IPS DF 4.7 (cell line): ENCODE measurements at regions not wholly inside any gene's neighbourhood (a gene's known extent, or its start where the extent isn't known, plus 50 kb on each side); places are given as distances from the start of the nearest gene placed in this dataset.

Source experiments
- DNase-seq: peaks from one replicate; pipeline ENCODE4 v3.0.0-alpha.2; 2013; ENCODE audit warnings: low spot score; ENCODE audit errors: extremely low read depth

DNA sequence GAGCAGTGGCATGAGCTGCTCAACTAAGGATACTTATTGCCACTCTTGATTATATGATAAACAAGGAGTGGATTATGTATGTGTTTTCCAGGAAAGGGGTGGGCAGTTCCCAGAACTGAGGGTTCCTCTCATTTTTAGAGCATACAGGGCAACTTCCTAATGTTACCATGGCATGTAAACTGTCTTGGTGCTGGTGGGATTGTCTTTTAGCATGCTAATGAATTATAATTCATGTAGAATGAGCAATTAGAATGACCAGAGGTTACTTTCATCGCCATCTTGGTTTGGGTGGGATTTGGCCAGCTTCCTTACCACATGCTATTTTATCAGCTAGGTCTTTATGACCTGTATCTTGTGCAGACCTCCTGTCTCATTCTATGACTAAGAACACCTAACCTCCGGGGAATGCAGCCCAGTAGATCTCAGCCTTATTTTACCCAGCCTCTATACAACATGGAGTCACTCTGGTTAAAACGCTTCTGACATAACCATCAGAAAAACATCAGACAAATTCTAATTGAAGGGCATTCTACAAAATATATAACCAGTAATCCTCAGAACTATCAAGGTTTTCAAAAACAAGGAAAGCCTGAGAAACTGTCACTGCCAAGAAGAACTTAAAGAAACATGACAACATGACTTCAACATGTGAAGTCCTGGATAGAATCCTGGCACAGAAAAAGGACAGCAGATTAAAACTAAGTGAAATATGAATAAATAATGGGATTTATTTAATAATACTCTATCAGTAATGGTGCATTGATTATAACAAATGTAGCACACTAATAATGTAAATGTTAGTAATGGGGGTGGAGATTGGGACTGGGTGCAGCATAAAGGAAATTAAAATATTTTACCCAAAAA is 365.0 kb downstream of the SEMA3D start:
- no peak for DNase-seq

GRCh38 chr7:84820481-84820880 is 366.4 kb downstream of the SEMA3D start:
- DNase-seq = no peak

GRCh38 chr7:84817016-84817415 is 369.8 kb downstream of the SEMA3D start:
- no peak for DNase-seq

- DNase-seq = no peak
These were observed 373.5 kb downstream of the SEMA3D start for GRCh38 chr7:84813376-84813775.

DNA sequence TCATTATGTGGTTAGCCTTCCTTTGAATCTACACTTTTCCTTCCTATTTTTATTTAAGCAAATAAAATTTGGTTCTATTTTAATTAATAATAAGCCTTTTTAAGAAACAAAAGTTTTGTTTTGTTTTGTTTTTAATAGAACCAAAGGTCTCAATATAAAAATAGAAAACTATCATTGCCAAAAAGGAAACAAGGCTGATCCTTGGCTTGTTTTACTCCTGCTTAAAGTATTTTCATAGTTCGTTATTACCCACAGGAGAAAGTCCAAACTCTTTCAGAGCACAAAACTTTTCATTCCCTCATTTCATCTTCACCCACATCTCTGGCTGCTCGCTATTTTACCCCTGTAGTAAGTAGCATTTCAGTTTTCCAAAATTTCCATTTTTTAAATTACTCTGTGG is 374.8 kb downstream of the SEMA3D start:
- no peak for DNase-seq

- no peak for DNase-seq
These were observed 375.5 kb downstream of the SEMA3D start for GRCh38 chr7:84811362-84811761.

- no peak for DNase-seq
These were observed 377.0 kb downstream of the SEMA3D start for GRCh38 chr7:84809877-84810276.

DNA sequence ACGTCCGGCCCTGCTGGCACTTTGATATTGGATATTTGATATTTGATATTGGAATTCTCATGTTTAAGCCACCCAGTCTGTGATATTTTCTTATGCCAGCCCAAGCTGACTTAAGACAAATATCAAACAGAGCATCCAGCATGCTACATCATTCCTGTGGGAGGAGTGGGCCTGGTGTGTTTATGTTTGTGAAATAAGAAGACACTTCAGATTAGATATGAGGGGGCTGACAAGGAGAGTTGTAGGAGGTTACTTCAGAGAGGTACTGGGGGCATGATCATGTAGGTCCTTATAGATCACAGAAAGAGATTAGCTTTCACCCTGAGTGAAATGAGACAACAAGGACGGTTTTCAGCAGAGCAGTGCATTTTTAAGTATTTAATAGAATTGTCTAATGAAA is 382.9 kb downstream of the SEMA3D start:
- DNase-seq = no peak

- no peak for DNase-seq
These were observed 385.5 kb downstream of the SEMA3D start for GRCh38 chr7:84801396-84801795.

DNA sequence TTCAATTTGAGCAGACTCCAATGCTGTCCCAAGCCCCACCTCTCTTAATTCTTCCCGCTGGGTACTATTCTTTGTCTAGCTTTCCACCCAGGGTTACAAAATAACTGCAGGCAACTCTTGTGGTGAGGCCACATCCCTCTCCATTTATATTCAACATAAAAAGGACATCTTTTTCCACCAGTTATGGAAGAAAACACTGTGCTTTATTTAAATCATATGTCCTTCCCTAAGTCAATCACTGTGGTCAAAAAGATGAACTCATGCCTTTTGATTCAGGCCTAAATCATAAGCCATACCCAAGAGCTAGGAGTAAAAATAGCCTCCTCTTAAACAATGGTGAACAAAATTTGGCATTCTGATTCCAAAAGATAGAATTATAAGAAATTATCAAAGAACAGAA is 386.0 kb downstream of the SEMA3D start:
- DNase-seq = no peak

GRCh38 chr7:84799106-84799505 is 387.8 kb downstream of the SEMA3D start:
- no peak for DNase-seq

GRCh38 chr7:84792231-84792893 is 394.5 kb downstream of the SEMA3D start:
- no peak for DNase-seq

DNA sequence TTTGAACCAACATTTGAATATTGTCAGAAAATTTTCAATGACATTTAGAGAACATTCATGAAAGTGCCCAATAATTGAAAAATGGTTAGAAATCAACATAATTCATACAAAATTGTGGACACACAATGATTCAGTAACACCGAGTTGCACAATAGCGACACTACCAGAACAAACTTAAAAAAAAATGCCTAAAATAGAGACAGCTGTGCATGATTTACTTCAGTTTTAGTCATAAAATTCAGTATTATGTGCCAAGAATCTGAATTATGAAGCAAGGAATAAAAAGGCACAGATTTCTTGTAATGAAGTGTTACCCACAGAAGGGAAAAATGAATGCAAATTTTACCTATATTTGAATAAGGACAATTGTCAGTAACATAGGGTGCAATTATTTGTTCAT is 396.0 kb downstream of the SEMA3D start:
- DNase-seq = no peak

GRCh38 chr7:84786073-84786472 is 400.8 kb downstream of the SEMA3D start:
- DNase-seq = no peak

GRCh38 chr7:84784450-84784849 is 402.4 kb downstream of the SEMA3D start:
- no peak for DNase-seq

DNA sequence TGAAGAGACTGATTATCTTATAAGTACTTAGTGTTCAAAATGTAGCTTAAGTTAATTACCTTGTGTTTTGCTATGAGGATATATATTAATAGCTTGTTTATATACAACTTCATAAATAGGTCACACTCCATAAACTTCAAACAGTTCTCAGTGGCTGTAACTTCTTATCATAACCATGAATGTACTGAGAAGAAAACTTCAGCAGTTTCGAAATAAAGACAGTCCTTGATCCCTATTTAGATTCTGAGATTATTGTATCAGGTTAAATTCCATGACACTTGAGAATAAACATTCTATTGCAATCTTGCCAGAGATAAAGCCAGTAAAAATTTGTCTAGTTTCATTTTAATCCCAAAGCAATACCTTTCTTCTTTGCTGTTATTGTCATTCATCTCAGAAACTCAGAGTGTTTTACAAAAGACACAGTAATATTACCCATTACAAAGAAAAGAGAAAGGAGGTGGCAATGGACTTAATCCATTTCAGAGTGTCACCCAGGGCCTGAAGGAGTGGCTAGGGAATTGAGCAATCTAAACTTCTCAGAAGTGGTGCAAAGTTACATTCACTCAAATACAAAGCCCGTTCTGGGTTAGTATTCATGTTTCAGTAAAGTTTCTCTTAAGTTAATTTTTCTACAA is 403.6 kb downstream of the SEMA3D start:
- no peak for DNase-seq

DNA sequence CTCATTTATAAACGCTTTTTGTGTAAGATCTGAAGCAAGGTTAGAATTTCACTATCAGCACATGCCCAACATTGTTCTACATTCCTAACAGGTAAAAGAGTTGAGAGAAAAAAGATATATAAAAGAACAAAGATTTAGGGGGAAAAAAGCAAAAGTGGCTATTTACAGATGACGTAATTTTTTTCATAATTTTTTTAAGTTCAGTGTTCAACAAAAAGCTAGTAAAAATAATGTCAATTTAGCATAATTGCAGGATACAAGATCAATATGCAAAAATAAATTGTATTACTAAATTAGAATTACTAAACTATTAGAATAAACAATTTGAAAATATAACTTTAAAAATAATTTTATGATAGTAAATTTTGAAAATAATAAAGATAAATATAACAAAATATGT is 405.0 kb downstream of the SEMA3D start:
- DNase-seq = no peak

- no peak for DNase-seq
These were observed 406.4 kb downstream of the SEMA3D start for GRCh38 chr7:84780158-84781124.

DNA sequence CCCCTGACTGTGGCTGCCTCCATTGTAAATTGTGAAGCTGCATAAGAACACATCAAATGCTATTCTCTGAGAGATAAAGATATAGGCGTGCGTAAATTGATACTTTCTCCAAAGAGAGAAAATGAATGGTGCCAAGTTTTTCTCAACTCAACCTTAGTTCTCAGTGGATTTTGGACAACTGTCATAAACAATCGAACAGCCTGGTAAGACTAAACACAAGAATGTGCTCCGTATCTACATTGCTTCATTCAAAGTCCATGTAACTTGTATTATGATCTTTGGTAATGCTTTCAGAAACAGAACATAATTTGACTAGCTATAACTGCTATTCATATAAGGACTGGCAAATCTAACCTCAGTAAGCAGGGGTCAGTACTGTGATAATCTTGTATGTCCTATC is 429.1 kb downstream of the SEMA3D start:
- DNase-seq = no peak

DNA sequence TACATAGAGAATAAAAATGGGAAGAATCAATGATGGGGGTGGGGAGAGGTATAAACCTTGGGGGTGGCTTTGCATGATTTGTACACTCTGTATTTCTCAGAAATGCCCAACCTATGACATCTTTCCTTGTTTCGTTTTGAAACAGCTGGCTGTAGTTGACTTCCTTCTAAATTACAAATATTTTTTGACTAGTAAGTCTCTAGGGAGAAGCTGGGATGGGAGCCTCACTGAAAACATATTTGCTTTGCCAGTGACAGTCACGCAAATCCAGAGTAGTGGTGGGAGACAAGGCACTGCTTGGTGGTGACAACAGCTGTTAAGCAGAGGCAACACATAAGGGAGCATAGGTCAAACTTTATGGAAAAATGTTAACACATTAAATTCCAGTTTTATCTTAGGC is 440.5 kb downstream of the SEMA3D start:
- DNase-seq = no peak

- no peak for DNase-seq
These were observed 442.5 kb downstream of the SEMA3D start for GRCh38 chr7:84744385-84744784.
